NCI-H748 treated with DMSO at 0.1 percent for 48 hours (cell line): ENCODE measurements at regions not wholly inside any gene's neighbourhood (a gene's known extent, or its start where the extent isn't known, plus 50 kb on each side); places are given as distances from the start of the nearest gene placed in this dataset.
"Not testable (repeated sequence)": the region's sequence is repeated elsewhere in the genome, so short reads cannot be mapped to it uniquely, and the experiment has no call there.

ENCODE experiments used
- DNase-seq: peaks from one replicate; lab custom pipeline; 2025; lab: John Stamatoyannopoulos, UW

DNA sequence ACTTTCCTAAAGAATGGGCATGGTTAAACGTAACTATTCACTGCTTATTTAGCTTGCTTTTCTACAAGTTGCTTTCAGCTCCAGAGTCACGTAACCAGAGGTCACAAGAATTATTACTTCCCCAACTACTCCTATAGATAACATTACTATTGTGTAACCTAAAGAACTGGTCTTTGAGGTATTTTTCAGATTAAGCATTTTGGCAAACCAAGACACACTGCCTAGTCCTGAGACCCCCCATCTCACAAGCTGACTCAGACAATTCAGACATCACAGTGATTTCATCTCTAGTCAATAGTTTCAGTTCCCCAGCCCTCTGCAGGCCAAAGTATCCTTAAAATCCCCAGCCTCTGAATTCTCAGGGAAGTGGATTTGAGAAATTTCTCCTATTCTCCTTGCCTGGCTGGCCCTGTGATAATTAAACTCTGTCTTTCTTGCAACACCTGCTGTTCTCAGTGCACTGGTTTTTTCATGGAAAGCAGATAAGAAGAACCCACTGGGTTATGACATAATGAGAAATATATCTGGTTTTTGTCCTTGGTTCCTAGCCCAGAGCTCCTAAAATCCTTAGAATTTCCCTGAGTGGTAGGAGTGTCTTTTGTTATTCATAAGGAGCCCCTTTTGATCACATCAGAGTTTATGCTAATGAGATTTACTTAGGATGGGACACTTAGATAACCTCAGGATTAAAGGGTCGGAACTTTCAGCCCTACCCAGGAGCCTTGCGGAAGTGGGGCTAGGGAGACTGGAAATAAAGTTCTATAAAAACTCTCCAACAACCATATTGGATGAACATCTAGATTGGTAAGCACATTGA, 1310.8 kb upstream of the CHAC2 start:
- DNase-seq, result no peak

DNA sequence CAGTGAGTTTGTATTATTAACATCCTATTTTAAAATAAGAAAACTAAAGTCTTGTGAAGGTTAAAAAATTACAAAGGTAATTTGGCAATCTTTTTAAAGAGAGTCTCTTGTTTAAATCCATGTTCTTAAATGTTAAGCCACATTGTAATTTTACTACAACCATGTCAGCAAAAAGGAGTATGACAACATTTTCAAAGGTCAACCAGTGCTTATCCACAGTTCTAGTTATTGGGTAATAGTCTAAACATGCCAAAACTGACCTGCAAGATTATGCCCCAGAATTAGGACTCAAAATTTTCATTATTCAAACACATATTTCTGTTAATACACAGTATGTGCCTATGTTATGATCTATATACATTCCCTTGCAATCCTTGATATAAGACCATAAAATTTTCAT, 1312.6 kb upstream of the CHAC2 start:
- DNase-seq, result no peak

DNA sequence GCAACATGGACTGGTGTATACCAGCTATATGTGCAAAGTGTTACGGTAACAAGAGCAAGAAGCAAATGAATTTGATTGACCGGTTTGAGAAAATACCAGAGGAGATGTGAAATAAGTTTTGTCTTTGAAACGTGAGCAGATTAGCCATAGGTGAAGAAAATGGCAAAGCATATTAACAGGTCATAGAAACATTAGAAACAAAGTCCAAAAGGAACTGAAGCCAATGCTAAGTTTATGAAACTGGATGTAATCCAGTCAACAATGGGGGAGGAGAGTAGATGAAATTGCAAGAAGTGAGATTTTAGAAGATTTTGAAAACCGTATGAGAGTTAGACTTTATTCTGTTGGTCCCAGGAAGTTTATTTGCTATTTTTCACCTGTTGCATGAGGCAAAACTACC, 1315.4 kb upstream of the CHAC2 start:
- DNase-seq, result no peak

- DNase-seq, result no peak
Measured at GRCh38 chr2:52445686-52446085, 1321.9 kb upstream of the CHAC2 start.

DNA sequence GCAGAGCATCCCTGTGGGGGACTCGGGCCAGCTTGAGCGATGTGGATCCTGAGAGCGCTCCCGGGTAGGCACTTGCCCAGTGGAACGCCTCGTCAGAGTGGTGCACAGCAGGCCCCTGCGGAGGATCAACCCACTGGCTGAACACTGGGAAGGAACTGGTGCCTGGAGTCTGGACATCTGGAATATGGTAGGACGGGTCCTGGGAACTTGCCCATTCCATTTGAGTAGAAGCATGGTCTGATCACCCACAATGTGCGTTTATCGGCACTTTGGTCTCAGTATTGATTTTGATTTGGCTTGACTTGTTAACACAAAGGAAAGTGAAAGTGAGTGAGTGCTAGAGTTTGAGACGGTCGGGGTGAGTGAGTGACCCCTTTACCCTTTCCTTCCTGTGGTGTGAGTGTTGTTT, 1336.2 kb upstream of the CHAC2 start:
- no peak for DNase-seq

- DNase-seq, result no peak
Measured at GRCh38 chr2:52429740-52430139, 1337.9 kb upstream of the CHAC2 start.

DNA sequence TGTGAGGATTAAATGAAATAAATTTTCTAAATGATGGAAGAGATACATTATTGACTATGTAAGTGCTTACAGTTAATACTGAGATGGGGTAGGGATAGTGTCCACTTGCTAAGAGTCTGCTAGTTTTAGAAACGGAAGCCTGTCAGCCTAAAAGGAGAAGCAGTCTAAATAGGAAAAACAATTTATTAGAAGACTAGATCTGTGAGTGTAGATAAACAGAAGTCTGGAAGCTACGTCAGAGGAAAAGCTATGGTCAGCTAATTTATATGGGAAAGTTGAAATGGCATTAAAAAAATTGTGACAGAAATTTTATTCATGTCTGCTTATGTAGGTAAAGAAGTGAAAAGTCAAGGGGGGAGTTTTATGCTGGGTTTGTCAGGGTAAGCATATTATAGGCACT, 1338.4 kb upstream of the CHAC2 start:
- no peak for DNase-seq

GRCh38 chr2:52428224-52428623, 1339.4 kb upstream of the CHAC2 start:
- no peak for DNase-seq

DNA sequence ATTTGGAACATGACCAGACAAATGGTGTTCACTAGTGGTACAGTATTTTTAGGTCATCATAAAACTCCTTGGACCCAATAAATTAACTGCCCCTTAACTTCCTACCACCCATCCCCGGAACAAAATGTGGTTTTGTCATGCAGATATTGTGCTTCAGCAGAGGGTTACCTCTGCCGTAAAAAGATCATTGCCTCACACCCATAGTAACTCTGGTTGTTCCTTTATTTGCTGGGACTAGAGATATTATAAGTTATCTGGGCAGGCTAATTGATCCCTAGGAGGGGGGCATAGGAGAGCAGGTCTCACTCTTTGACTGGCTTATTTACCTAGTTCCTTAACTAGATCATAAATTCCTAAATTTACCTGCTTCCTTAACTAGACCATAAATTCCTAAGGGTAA, 1343.9 kb upstream of the CHAC2 start:
- no peak for DNase-seq

- no peak for DNase-seq
Measured at GRCh38 chr2:52423111-52423510, 1344.5 kb upstream of the CHAC2 start.

DNA sequence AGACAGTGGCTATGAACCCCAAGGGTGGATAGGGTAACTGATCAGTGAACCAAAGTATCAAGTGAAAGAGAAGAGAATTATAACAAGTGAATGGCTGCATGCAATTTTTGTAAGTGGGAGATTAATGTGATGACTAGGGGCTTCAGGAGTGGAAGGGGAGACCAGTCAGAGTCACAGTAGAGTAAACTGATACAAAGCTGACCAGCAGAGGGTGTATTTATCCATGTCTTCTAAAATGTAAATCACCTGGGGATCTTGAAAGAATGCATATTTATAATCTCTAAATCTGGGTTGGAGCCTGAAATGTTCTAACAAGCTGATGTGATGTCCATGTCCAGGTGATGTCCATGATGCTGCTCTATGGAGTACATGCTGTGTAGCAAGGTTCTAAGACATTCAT, 1351.3 kb upstream of the CHAC2 start:
- no peak for DNase-seq

- no peak for DNase-seq
Measured at GRCh38 chr2:52414561-52415295, 1352.9 kb upstream of the CHAC2 start.

GRCh38 chr2:52409308-52410118, 1358.1 kb upstream of the CHAC2 start:
- not testable (repeated sequence) for DNase-seq

DNA sequence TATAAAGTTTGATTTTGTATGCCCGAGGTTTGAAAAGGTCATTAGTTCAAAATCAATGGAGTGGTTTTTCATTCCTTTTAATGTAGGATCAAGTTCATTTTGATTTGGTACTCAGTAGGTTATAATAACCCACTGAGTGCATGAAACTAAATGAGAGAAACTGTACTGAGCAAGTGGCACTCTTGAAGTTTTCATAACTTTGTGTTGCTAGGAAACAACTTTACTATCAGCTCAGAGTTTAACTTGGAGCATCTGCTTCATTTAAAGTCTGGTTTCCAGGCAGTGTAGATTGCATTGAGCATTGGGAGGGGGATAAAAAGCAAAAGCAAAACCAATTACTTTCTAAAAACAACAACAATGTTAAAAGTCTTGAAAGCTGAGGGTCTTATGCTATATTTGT, 1361.6 kb upstream of the CHAC2 start:
- no peak for DNase-seq

- no peak for DNase-seq
Measured at GRCh38 chr2:52404866-52405265, 1362.7 kb upstream of the CHAC2 start.

GRCh38 chr2:52404046-52404445, 1363.6 kb upstream of the CHAC2 start:
- DNase-seq, result no peak

DNA sequence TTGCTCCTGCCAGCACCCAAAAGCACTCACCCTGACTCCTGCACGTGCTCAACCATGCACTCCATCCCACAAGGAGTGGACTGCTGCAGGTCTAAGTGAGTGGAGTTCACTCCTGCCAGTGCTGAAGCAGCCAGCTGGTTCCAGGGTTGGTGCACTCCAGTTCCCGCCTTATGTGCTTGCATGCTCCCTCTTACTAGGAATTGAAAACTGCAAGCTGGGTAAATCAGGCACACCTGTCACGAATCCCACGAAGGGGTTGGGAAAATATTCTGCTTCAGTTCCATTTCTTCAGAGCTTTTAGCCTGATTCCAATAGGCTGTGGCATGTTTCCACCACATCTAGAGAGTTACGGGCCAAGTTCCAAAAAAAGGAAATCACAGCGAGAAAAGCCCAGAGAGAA, 1365.5 kb upstream of the CHAC2 start:
- no peak for DNase-seq

- DNase-seq, result no peak
Measured at GRCh38 chr2:52396836-52397235, 1364.9 kb upstream of the NRXN1 start.

GRCh38 chr2:52395912-52396311, 1364.0 kb upstream of the NRXN1 start:
- DNase-seq, result no peak

DNA sequence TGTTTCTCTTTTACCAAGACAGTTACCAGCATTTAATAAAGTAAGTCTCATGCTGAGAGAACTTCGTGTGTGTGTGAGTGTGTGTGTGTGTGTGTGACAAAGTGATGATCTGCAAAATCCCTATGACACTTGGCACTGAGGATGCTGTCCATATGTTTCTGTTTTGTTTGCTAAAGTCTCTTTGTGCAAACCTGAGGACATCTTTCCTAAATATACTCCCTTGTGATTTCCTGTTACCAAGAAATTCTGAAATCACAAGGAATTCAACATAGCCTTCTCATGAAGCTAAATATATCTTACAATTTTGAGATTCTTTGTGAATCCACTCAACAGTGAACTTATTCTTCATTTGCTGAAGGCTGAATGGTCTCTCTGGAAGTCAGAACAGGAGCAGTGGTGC, 1359.7 kb upstream of the NRXN1 start:
- DNase-seq, result no peak

DNA sequence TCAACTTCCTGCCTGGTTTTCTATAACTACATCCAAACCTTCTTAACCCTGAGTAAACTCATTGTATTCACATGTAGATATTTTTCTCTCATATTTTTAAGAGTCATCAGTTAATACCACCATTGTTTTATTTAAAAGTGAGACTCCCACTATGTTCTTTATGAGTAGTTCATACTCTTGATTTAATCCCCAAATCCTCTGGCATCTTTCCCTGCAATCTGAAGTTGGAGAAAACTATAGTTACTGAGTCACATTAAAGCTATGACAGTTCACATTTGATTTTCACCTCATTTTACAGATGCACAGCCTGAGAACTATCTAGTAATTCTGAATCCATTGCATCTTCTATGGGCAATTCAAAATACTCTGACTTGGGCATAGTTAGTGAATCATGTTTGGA, 1358.7 kb upstream of the NRXN1 start:
- no peak for DNase-seq

DNA sequence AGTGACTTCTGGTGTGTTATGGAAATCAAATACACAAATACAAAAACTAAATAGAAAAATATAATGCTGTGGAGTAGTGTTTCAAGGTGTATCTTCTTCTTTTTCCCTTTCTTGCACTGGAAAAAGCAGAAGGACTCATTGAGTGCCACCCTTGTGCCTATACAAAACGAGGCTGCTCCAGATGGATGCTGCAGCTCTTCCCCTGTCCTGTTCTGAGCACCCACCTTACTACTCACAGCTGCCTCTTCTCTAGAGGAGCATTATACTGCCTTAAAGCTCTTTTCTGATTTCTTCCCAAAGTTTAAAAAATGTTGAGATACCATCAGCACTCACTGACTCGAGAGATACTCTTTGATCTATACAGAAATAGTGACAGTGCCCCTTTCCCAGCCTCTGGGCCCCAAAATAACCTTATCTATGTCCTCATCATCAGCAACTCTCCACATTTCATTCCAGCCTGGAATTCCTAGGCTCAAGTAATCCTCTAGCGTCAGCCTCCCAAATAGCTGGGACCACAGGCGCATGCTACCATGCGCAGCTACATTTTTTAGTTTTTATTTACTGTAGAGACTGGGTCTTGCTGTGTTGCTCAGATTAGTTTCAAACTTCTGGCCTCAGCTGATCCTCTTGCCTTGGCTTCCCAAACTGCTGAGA, 1356.1 kb upstream of the NRXN1 start:
- DNase-seq, result no peak
